HEK293T (cell line): ENCODE measurements at regions not wholly inside any gene's neighbourhood (a gene's known extent, or its start where the extent isn't known, plus 50 kb on each side); places are given as distances from the start of the nearest gene placed in this dataset.
A peak's percentile ranks its signal among the peaks of the same experiment; 100 is the strongest.

Experiments used
- CTCF ChIA-PET: fragments of 350-600 bp; formaldehyde crosslinking; extraction: SDS; loops from one replicate; lab custom pipeline; 2021; ENCODE audit warnings: antibody characterized with exemption, inconsistent platforms; lab: Yijun Ruan, JAX
- POLR2A ChIA-PET: fragments of 350-600 bp; formaldehyde crosslinking; extraction: SDS; loops from one replicate; lab custom pipeline; 2020; ENCODE audit warnings: antibody characterized with exemption, inconsistent platforms; lab: Yijun Ruan, JAX
- DNase-seq: peaks from one replicate; pipeline ENCODE4 v3.0.0; 2012; ENCODE audit warnings: mixed read lengths; ENCODE audit errors: extremely low spot score
- ARNT ChIP-seq: fragments of 450-650 bp; IDR thresholded peaks from 2 replicates; pipeline ENCODE4 v1.6.1; 2017; ENCODE audit warnings: mild to moderate bottlenecking
- BHLHE40 ChIP-seq: fragments of 450-650 bp; IDR thresholded peaks from 2 replicates; pipeline ENCODE4 v1.6.1; 2016; ENCODE audit warnings: mild to moderate bottlenecking, moderate library complexity, borderline replicate concordance
- CTBP1 ChIP-seq: fragments of 450-650 bp; IDR thresholded peaks from 2 replicates; pipeline ENCODE4 v1.6.1; 2016; ENCODE audit warnings: borderline replicate concordance
- ELF4 ChIP-seq: fragments of 450-650 bp; IDR thresholded peaks from 2 replicates; pipeline ENCODE4 v1.6.1; 2017; ENCODE audit warnings: antibody characterized with exemption
- FOXA1 ChIP-seq: fragments of 450-650 bp; IDR thresholded peaks from 2 replicates; pipeline ENCODE4 v1.6.1; 2016; ENCODE audit warnings: mild to moderate bottlenecking
- FOXK2 ChIP-seq: fragments of 450-650 bp; IDR thresholded peaks from 2 replicates; pipeline ENCODE4 v1.6.1; 2016; ENCODE audit warnings: mild to moderate bottlenecking
- FOXM1 ChIP-seq: fragments of 450-650 bp; IDR thresholded peaks from 2 replicates; pipeline ENCODE4 v1.6.1; 2017; ENCODE audit warnings: mild to moderate bottlenecking, borderline replicate concordance
- HDGF ChIP-seq: fragments of 450-650 bp; IDR thresholded peaks from 2 replicates; pipeline ENCODE4 v1.6.1; 2017; ENCODE audit warnings: antibody characterized with exemption, borderline replicate concordance
- L3MBTL2 ChIP-seq: fragments of 450-650 bp; conservative IDR thresholded peaks from 2 replicates; pipeline ENCODE4 v1.6.1; 2016; ENCODE audit warnings: mild to moderate bottlenecking
- LEF1 ChIP-seq: fragments of 450-650 bp; IDR thresholded peaks from 2 replicates; pipeline ENCODE4 v1.6.1; 2017; ENCODE audit warnings: mild to moderate bottlenecking, borderline replicate concordance
- NFRKB ChIP-seq: fragments of 450-650 bp; IDR thresholded peaks from 2 replicates; pipeline ENCODE4 v1.6.1; 2016; ENCODE audit warnings: mild to moderate bottlenecking, moderate library complexity
- PKNOX1 ChIP-seq: fragments of 450-650 bp; IDR thresholded peaks from 2 replicates; pipeline ENCODE4 v1.6.1; 2016
- SP1 ChIP-seq: fragments of 450-650 bp; IDR thresholded peaks from 2 replicates; pipeline ENCODE4 v1.6.1; 2017
- SUZ12 ChIP-seq: fragments of 450-650 bp; IDR thresholded peaks from 2 replicates; pipeline ENCODE4 v1.6.1; 2016; ENCODE audit warnings: mild to moderate bottlenecking
- TARDBP ChIP-seq: fragments of 450-650 bp; IDR thresholded peaks from 2 replicates; pipeline ENCODE4 v1.6.1; 2016
- ZNF384 ChIP-seq: fragments of 450-650 bp; IDR thresholded peaks from 2 replicates; pipeline ENCODE4 v1.6.1; 2016

GRCh38 chr11:129614256-129614944, 201.2 kb upstream of the TMEM45B start:
- CTCF ChIA-PET, result no interaction called here
- TF ChIP-seq ARNT (no peak), FOXM1 (no peak), ZNF384 (no peak), SUZ12 (no peak), BHLHE40 (no peak), ELF4 (no peak), FOXA1 (no peak), LEF1 (no peak), NFRKB (no peak), TARDBP (no peak), PKNOX1 (no peak), FOXK2 (no peak), HDGF (no peak)
- POLR2A ChIA-PET, result no interaction called here
- DNase-seq, result no peak

- ChIA-PET POLR2A (no interaction called here), CTCF (no interaction called here)
- no peak for DNase-seq
- TF ChIP-seq HDGF (no peak), PKNOX1 (no peak), TARDBP (no peak), ELF4 (no peak), FOXM1 (no peak), FOXA1 (no peak), BHLHE40 (no peak), ZNF384 (no peak), LEF1 (no peak), FOXK2 (no peak), SUZ12 (no peak), CTBP1 (no peak), NFRKB (no peak)
Observed at GRCh38 chr11:129618046-129618569, 197.5 kb upstream of the TMEM45B start.

- DNase-seq, result no peak
- ChIA-PET CTCF (no interaction called here), POLR2A (no interaction called here)
- no peak for TF ChIP-seq FOXA1
- no peak for TF ChIP-seq BHLHE40
- no peak for TF ChIP-seq ZNF384
- TF ChIP-seq L3MBTL2, result no peak
- no peak for TF ChIP-seq SP1
- TF ChIP-seq TARDBP, result no peak
- no peak for TF ChIP-seq LEF1
- TF ChIP-seq CTBP1, result no peak
- no peak for TF ChIP-seq FOXK2
- TF ChIP-seq NFRKB, result no peak
- TF ChIP-seq ARNT, result no peak
Observed at GRCh38 chr11:129620237-129621104, 195.2 kb upstream of the TMEM45B start.

- ChIA-PET CTCF (no interaction called here), POLR2A (no interaction called here)
- TF ChIP-seq FOXA1 (no peak), FOXM1 (no peak), FOXK2 (no peak), SP1 (no peak), LEF1 (no peak), BHLHE40 (no peak)
- peak; percentile 1 for DNase-seq
Observed at GRCh38 chr11:129625930-129626329, 189.7 kb upstream of the TMEM45B start.

- no peak for DNase-seq
- ChIA-PET POLR2A (no interaction called here), CTCF (no interaction called here)
Observed at GRCh38 chr11:129631201-129631600, 184.4 kb upstream of the TMEM45B start.

More at GRCh38 chr11:129631201-129631600, 184.4 kb upstream of the TMEM45B start:
- TF ChIP-seq SP1, result no peak
- TF ChIP-seq L3MBTL2, result no peak
- TF ChIP-seq TARDBP, result no peak
- no peak for TF ChIP-seq FOXK2
- TF ChIP-seq ARNT, result no peak
- TF ChIP-seq PKNOX1, result no peak
- no peak for TF ChIP-seq CTBP1
- TF ChIP-seq NFRKB, result no peak
- TF ChIP-seq FOXA1, result no peak
- TF ChIP-seq SUZ12, result no peak
- TF ChIP-seq ZNF384, result no peak
- no peak for TF ChIP-seq FOXM1
- no peak for TF ChIP-seq LEF1
- no peak for TF ChIP-seq ELF4
- TF ChIP-seq HDGF, result no peak
- no peak for TF ChIP-seq BHLHE40
